Aorta (tissue), 5 donors: ENCODE measurements at regions not wholly inside any gene's neighbourhood (a gene's known extent, or its start where the extent isn't known, plus 50 kb on each side); places are given as distances from the start of the nearest gene placed in this dataset.

Experiments
- ATAC-seq: fragments of 200-7000 bp; cut with Tn5 transposase; one replicate; pipeline ENCODE4 v1.9.1; 2022; ENCODE audit warnings: moderate library complexity; ENCODE audit not compliant: low FRiP score
- DNase-seq, 2 donors: peaks; one replicate each; pipeline ENCODE4 v3.0.0-alpha.2; 2020
- H3K27ac ChIP-seq, 2 donors: one replicate each; pipeline ENCODE4 v1.5.1; 2013; ENCODE audit warnings: low read length in 2 of 2, mild to moderate bottlenecking in 2 of 2, moderate library complexity in 2 of 2, control low read depth in 1 of 2, inconsistent platforms in 1 of 2, low read depth in 1 of 2
- H3K27me3 ChIP-seq, 2 donors: one replicate each; pipeline ENCODE4 v1.6.1; 2013; ENCODE audit warnings: control low read depth in 1 of 2, low read length in 1 of 2, mild to moderate bottlenecking in 1 of 2, moderate library complexity in 1 of 2; ENCODE audit not compliant: insufficient read depth in 2 of 2, control insufficient read depth in 1 of 2
- H3K36me3 ChIP-seq, 2 donors: one replicate each; pipeline ENCODE4 v1.6.1; 2013; ENCODE audit warnings: control low read depth in 1 of 2, low read length in 1 of 2, mild to moderate bottlenecking in 1 of 2; ENCODE audit not compliant: insufficient read depth in 2 of 2, control insufficient read depth in 1 of 2
- H3K4me1 ChIP-seq, 2 donors: one replicate each; pipeline ENCODE4 v1.6.1; 2013; ENCODE audit warnings: low read length in 2 of 2, control low read depth in 1 of 2, mild to moderate bottlenecking in 1 of 2, moderate library complexity in 1 of 2; ENCODE audit not compliant: insufficient read depth in 2 of 2, control insufficient read depth in 1 of 2
- H3K4me3 ChIP-seq, 2 donors: one replicate each; pipeline ENCODE4 v1.5.1; 2013; ENCODE audit warnings: low read length in 2 of 2, control low read depth in 1 of 2, mild to moderate bottlenecking in 1 of 2
- H3K9me3 ChIP-seq: one replicate; pipeline ENCODE4 v1.6.1; 2013; ENCODE audit warnings: mild to moderate bottlenecking, low read length; ENCODE audit not compliant: control insufficient read depth
- WGBS, 2 donors: extraction: QIAGEN DNeasy Blood & Tissue Kit; methylation state at CpG; one replicate each; pipeline ENCODE4 v1.1.7; 2013; 5-methylcytosine and 5-hydroxymethylcytosine counted together
- intact Hi-C, 2 donors: fragments of 100-400 bp; cut with DNase I; formaldehyde crosslinking; loops; one replicate each; pipeline versions ENCODE4 v1.14.2 to v1.15.0; 2022
- donor health status: healthy with polysubstance abuse.
- donor health status: Bipolar disorder and iron deficiency.
- donor health status: DM: no; HTN: no; CAD: no.
- donor health status: DM: no; HTN: no; CAD: no.
- donor health status: DM: yes; HTN: yes; CAD: no.

GRCh38 chr12:113684053-113684907, 212.6 kb upstream of the LHX5 start:
- no peaks in the 10 kb centered on the region for H3K9me3 ChIP-seq
- H3K27ac ChIP-seq, result no peak overlapping the region
- H3K36me3 ChIP-seq, result no peaks in the 10 kb centered on the region
- ATAC-seq (no peak), DNase-seq (no peak)
- no peaks in the 10 kb centered on the region for H3K27me3 ChIP-seq
- H3K4me3 ChIP-seq, result no peak overlapping the region
- 44 to 51% methylated on average over 13 of the region's 13 CpGs for WGBS, 2 donors
- intact Hi-C loops, result no loop called here
- H3K4me1 ChIP-seq, result no peaks in the 10 kb centered on the region

- Histone ChIP-seq H3K9me3 (no peaks in the 10 kb centered on the region), H3K4me3 (no peak overlapping the region), H3K36me3 (no peaks in the 10 kb centered on the region), H3K27me3 (no peaks in the 10 kb centered on the region), H3K27ac (no peak overlapping the region), H3K4me1 (no peaks in the 10 kb centered on the region)
- intact Hi-C loops, result no loop called here
- DNase-seq, result no peak
- ATAC-seq, result no peak
- WGBS, 2 donors, result 40 to 42% methylated on average over 7 of the region's 7 CpGs
Observed at GRCh38 chr12:113683574-113683973, 211.9 kb upstream of the LHX5 start.

GRCh38 chr12:113680868-113681267, 209.2 kb upstream of the LHX5 start:
- DNase-seq (no peak), ATAC-seq (no peak)
- intact Hi-C loops, result no loop called here
- H3K4me1 ChIP-seq, result no peaks in the 10 kb centered on the region
- no peak overlapping the region for H3K27ac ChIP-seq
- 86 to 92% methylated on average over 1 of the region's 1 CpG for WGBS, 2 donors
- no peaks in the 10 kb centered on the region for H3K36me3 ChIP-seq
- peaks cover 1% of the 10 kb centered on the region for H3K9me3 ChIP-seq
- H3K4me3 ChIP-seq, result no peak overlapping the region
- H3K27me3 ChIP-seq, result no peaks in the 10 kb centered on the region

- intact Hi-C loops, result no loop called here
- Histone ChIP-seq H3K27ac (no peak overlapping the region), H3K9me3 (peaks cover 1% of the 10 kb centered on the region), H3K4me3 (no peak overlapping the region), H3K36me3 (no peaks in the 10 kb centered on the region), H3K27me3 (no peaks in the 10 kb centered on the region), H3K4me1 (no peaks in the 10 kb centered on the region)
- DNase-seq (no peak), ATAC-seq (no peak)
- WGBS, 2 donors, result 66 to 69% methylated on average over 16 of the region's 16 CpGs
Observed at GRCh38 chr12:113678223-113679119, 206.8 kb upstream of the LHX5 start.

GRCh38 chr12:113676547-113676946, 204.9 kb upstream of the LHX5 start:
- intact Hi-C loops, result no loop called here
- no peaks in the 10 kb centered on the region for H3K4me1 ChIP-seq
- no peak overlapping the region for H3K27ac ChIP-seq
- H3K27me3 ChIP-seq, result no peaks in the 10 kb centered on the region
- ATAC-seq (no peak), DNase-seq (no peak)
- WGBS, 2 donors, result 77 to 81% methylated on average over 3 of the region's 3 CpGs
- no peak overlapping the region for H3K4me3 ChIP-seq
- H3K36me3 ChIP-seq, result no peaks in the 10 kb centered on the region
- peaks cover 1% of the 10 kb centered on the region for H3K9me3 ChIP-seq

GRCh38 chr12:113676117-113676516, 204.4 kb upstream of the LHX5 start:
- peaks cover 1% of the 10 kb centered on the region for H3K9me3 ChIP-seq
- no peaks in the 10 kb centered on the region for H3K36me3 ChIP-seq
- no peak overlapping the region for H3K4me3 ChIP-seq
- intact Hi-C loops, result no loop called here
- H3K27ac ChIP-seq, result no peak overlapping the region
- DNase-seq (no peak), ATAC-seq (no peak)
- no peaks in the 10 kb centered on the region for H3K4me1 ChIP-seq
- no peaks in the 10 kb centered on the region for H3K27me3 ChIP-seq
- WGBS, 2 donors, result 85 to 91% methylated on average over 7 of the region's 7 CpGs

GRCh38 chr12:113674996-113675395, 203.3 kb upstream of the LHX5 start:
- ATAC-seq, result no peak
- H3K4me1 ChIP-seq, result no peaks in the 10 kb centered on the region
- WGBS, 2 donors, result 48 to 51% methylated on average over 9 of the region's 9 CpGs
- DNase-seq, result no peak
- H3K9me3 ChIP-seq, result peaks cover 1% of the 10 kb centered on the region
- no peak overlapping the region for H3K4me3 ChIP-seq
- no peaks in the 10 kb centered on the region for H3K36me3 ChIP-seq
- H3K27ac ChIP-seq, result no peak overlapping the region
- intact Hi-C loops, result no loop called here
- H3K27me3 ChIP-seq, result no peaks in the 10 kb centered on the region

- H3K27me3 ChIP-seq, result no peaks in the 10 kb centered on the region
- no peaks in the 10 kb centered on the region for H3K36me3 ChIP-seq
Observed at GRCh38 chr12:113674302-113674701, 202.6 kb upstream of the LHX5 start.

More at GRCh38 chr12:113674302-113674701, 202.6 kb upstream of the LHX5 start:
- no peak overlapping the region for H3K4me3 ChIP-seq
- no peak for ATAC-seq
- H3K9me3 ChIP-seq, result peaks cover 1% of the 10 kb centered on the region
- no peaks in the 10 kb centered on the region for H3K4me1 ChIP-seq
- no peak for DNase-seq
- H3K27ac ChIP-seq, result no peak overlapping the region
- intact Hi-C loops, result no loop called here
- WGBS, 2 donors, result 64 to 70% methylated on average over 6 to 7 of the region's 7 CpGs
